GM12875 (cell line): ENCODE measurements at regions not wholly inside any gene's neighbourhood (a gene's known extent, or its start where the extent isn't known, plus 50 kb on each side); places are given as distances from the start of the nearest gene placed in this dataset.
"Not testable (repeated sequence)": the region's sequence is repeated elsewhere in the genome, so short reads cannot be mapped to it uniquely, and the experiment has no call there.

Experiments
- H3K4me3 ChIP-seq: one replicate; pipeline ENCODE4 v1.5.1; 2011; ENCODE audit warnings: low read depth, low read length, control low read depth
- CTCF ChIP-seq: IDR thresholded peaks from 2 replicates; pipeline ENCODE4 v1.5.1; 2011; ENCODE audit warnings: low read depth, mild to moderate bottlenecking, control low read depth, inconsistent platforms, low read length, moderate library complexity, borderline replicate concordance; ENCODE audit not compliant: insufficient read depth

- TF ChIP-seq CTCF, result no peak
- H3K4me3 ChIP-seq, result no peak overlapping the region
These were observed 1133.5 kb upstream of the TMPRSS15 start for GRCh38 chr21:19537116-19537515.

GRCh38 chr21:19540287-19540686, 1136.7 kb upstream of the TMPRSS15 start:
- TF ChIP-seq CTCF, result no peak
- H3K4me3 ChIP-seq, result no peak overlapping the region

- TF ChIP-seq CTCF, result no peak
- no peak overlapping the region for H3K4me3 ChIP-seq
These were observed 1138.0 kb upstream of the TMPRSS15 start for GRCh38 chr21:19541602-19542001.

GRCh38 chr21:19544493-19544892, 1140.9 kb upstream of the TMPRSS15 start:
- H3K4me3 ChIP-seq, result not testable (repeated sequence)

GRCh38 chr21:19547951-19548840, 1144.6 kb upstream of the TMPRSS15 start:
- H3K4me3 ChIP-seq, result no peak overlapping the region
- no peak for TF ChIP-seq CTCF

- no peak overlapping the region for H3K4me3 ChIP-seq
- TF ChIP-seq CTCF, result no peak
These were observed 1150.5 kb upstream of the TMPRSS15 start for GRCh38 chr21:19553919-19554615.

GRCh38 chr21:19557046-19557445, 1153.5 kb upstream of the TMPRSS15 start:
- no peak for TF ChIP-seq CTCF
- no peak overlapping the region for H3K4me3 ChIP-seq
